Nephron progenitor cell (in vitro differentiated cells): ENCODE measurements at regions not wholly inside any gene's neighbourhood (a gene's known extent, or its start where the extent isn't known, plus 50 kb on each side); places are given as distances from the start of the nearest gene placed in this dataset.

ENCODE experiments used
- DNase-seq: peaks from one replicate; pipeline ENCODE4 v3.0.0; 2021
- H3K27ac Mint-ChIP-seq: 2 replicates; pipeline ENCODE4 v1.8.0; 2021; ENCODE audit warnings: mild to moderate bottlenecking, moderate library complexity, mixed read lengths
- H3K27me3 Mint-ChIP-seq: 2 replicates; pipeline ENCODE4 v1.8.0; 2021; ENCODE audit warnings: mild to moderate bottlenecking, low read depth, mixed read lengths; ENCODE audit not compliant: poor library complexity
- H3K36me3 Mint-ChIP-seq: 2 replicates; pipeline ENCODE4 v1.8.0; 2021; ENCODE audit warnings: low read depth, mixed read lengths
- H3K4me1 Mint-ChIP-seq: 2 replicates; pipeline ENCODE4 v1.8.0; 2021; ENCODE audit warnings: mixed read lengths
- H3K4me3 Mint-ChIP-seq: 2 replicates; pipeline ENCODE4 v1.8.0; 2021; ENCODE audit warnings: mild to moderate bottlenecking, moderate library complexity, mixed read lengths
- H3K9me3 Mint-ChIP-seq: 2 replicates; pipeline ENCODE4 v1.8.0; 2021; ENCODE audit warnings: mild to moderate bottlenecking, moderate library complexity, mixed read lengths
- CTCF ChIP-seq: fragments of 200-600 bp; sonication (generic); IDR thresholded peaks from 2 replicates; pipeline ENCODE4 v1.5.0; 2021; ENCODE audit warnings: antibody characterized with exemption

- no peak overlapping the region for H3K27ac Mint-ChIP-seq
- no peak for TF ChIP-seq CTCF
- no peak overlapping the region for H3K4me3 Mint-ChIP-seq
- no peaks in the 10 kb centered on the region for H3K9me3 Mint-ChIP-seq
- no peaks in the 10 kb centered on the region for H3K36me3 Mint-ChIP-seq
- peaks cover 16% of the 10 kb centered on the region for H3K27me3 Mint-ChIP-seq
- DNase-seq, result no peak
- peaks cover 29% of the 10 kb centered on the region for H3K4me1 Mint-ChIP-seq
Observed at GRCh38 chr6:40923880-40924279, 115.1 kb downstream of the UNC5CL start.

- H3K27ac Mint-ChIP-seq, result no peak overlapping the region
- no peak for DNase-seq
Observed at GRCh38 chr6:40923326-40923725, 115.7 kb downstream of the UNC5CL start.

GRCh38 chr6:40922281-40922680 is 116.7 kb downstream of the UNC5CL start:
- Mint-ChIP-seq H3K4me1 (peaks cover 41% of the 10 kb centered on the region), H3K36me3 (no peaks in the 10 kb centered on the region)

More at GRCh38 chr6:40923326-40923725, 115.7 kb downstream of the UNC5CL start:
- TF ChIP-seq CTCF, result no peak
- Mint-ChIP-seq H3K27me3 (peaks cover 16% of the 10 kb centered on the region), H3K4me3 (no peak overlapping the region), H3K4me1 (peaks cover 35% of the 10 kb centered on the region), H3K9me3 (no peaks in the 10 kb centered on the region), H3K36me3 (no peaks in the 10 kb centered on the region)

GRCh38 chr6:40918040-40918651 is 120.9 kb downstream of the UNC5CL start:
- H3K4me3 Mint-ChIP-seq, result no peak overlapping the region
- no peak for TF ChIP-seq CTCF

More at GRCh38 chr6:40922281-40922680, 116.7 kb downstream of the UNC5CL start:
- Mint-ChIP-seq H3K27me3 (peaks cover 16% of the 10 kb centered on the region), H3K4me3 (no peak overlapping the region), H3K27ac (no peak overlapping the region), H3K9me3 (no peaks in the 10 kb centered on the region)
- TF ChIP-seq CTCF, result no peak
- DNase-seq, result no peak

GRCh38 chr6:40917603-40918002 is 121.4 kb downstream of the UNC5CL start:
- H3K27me3 Mint-ChIP-seq, result peaks cover 25% of the 10 kb centered on the region
- no peak for TF ChIP-seq CTCF
- H3K9me3 Mint-ChIP-seq, result no peaks in the 10 kb centered on the region
- peaks cover 26% of the 10 kb centered on the region for H3K4me1 Mint-ChIP-seq
- no peak overlapping the region for H3K27ac Mint-ChIP-seq
- H3K36me3 Mint-ChIP-seq, result no peaks in the 10 kb centered on the region
- no peak for DNase-seq
- no peak overlapping the region for H3K4me3 Mint-ChIP-seq

More at GRCh38 chr6:40918040-40918651, 120.9 kb downstream of the UNC5CL start:
- Mint-ChIP-seq H3K27ac (no peak overlapping the region), H3K9me3 (no peaks in the 10 kb centered on the region), H3K27me3 (peaks cover 27% of the 10 kb centered on the region), H3K4me1 (peaks cover 26% of the 10 kb centered on the region), H3K36me3 (no peaks in the 10 kb centered on the region)
- no peak for DNase-seq

- no peak for TF ChIP-seq CTCF
- no peaks in the 10 kb centered on the region for H3K9me3 Mint-ChIP-seq
- no peak overlapping the region for H3K4me3 Mint-ChIP-seq
- H3K36me3 Mint-ChIP-seq, result no peaks in the 10 kb centered on the region
- H3K4me1 Mint-ChIP-seq, result peaks cover 26% of the 10 kb centered on the region
- no peak for DNase-seq
- H3K27me3 Mint-ChIP-seq, result peaks cover 24% of the 10 kb centered on the region
- peak overlapping the region; percentile 18 for H3K27ac Mint-ChIP-seq
Observed at GRCh38 chr6:40916845-40917244, 122.2 kb downstream of the UNC5CL start.
